Tibial artery (tissue), 4 donors: ENCODE measurements at regions not wholly inside any gene's neighbourhood (a gene's known extent, or its start where the extent isn't known, plus 50 kb on each side); places are given as distances from the start of the nearest gene placed in this dataset.
"Not testable (repeated sequence)": the region's sequence is repeated elsewhere in the genome, so short reads cannot be mapped to it uniquely, and the experiment has no call there.

Experiments
- DNase-seq, 2 donors: peaks; one replicate each; pipeline ENCODE4 v3.0.0-alpha.2; 2019
- H3K27ac ChIP-seq, 2 donors: fragments of 200-600 bp; sonication (generic) in 1 of 2; 1 replicate in 1 of 2; 2 replicates in 1 of 2; pipeline ENCODE4 v1.5.1; 2018 to 2019; ENCODE audit warnings: mild to moderate bottlenecking in 1 of 2
- H3K27me3 ChIP-seq, 2 donors: fragments of 200-600 bp; sonication (generic) in 1 of 2; one replicate each; pipeline versions ENCODE4 v1.5.1 to v1.6.0; 2016 to 2019
- H3K36me3 ChIP-seq, 3 donors: fragments of 200-600 bp; sonication (generic) in 2 of 3; one replicate each; pipeline ENCODE4 v1.5.1; 2016 to 2019; ENCODE audit warnings: mild to moderate bottlenecking in 2 of 3
- H3K4me1 ChIP-seq, 4 donors: fragments of 200-600 bp; sonication (generic) in 2 of 4; 1 replicate in 3 of 4; 2 replicates in 1 of 4; pipeline ENCODE4 v1.5.1; 2016 to 2019
- H3K4me3 ChIP-seq, 2 donors: fragments of 200-600 bp; sonication (generic) in 1 of 2; 1 replicate in 1 of 2; 2 replicates in 1 of 2; pipeline ENCODE4 v1.5.1; 2018 to 2019; ENCODE audit warnings: mild to moderate bottlenecking in 2 of 2
- H3K9me3 ChIP-seq, 3 donors: fragments of 200-600 bp; sonication (generic) in 1 of 3; one replicate each; pipeline ENCODE4 v1.5.1; 2016 to 2019
- intact Hi-C: fragments of 100-400 bp; cut with DNase I; formaldehyde crosslinking; loops from one replicate; pipeline ENCODE4 v1.15.0; 2023; ENCODE audit warnings: low total_unique reads

DNA sequence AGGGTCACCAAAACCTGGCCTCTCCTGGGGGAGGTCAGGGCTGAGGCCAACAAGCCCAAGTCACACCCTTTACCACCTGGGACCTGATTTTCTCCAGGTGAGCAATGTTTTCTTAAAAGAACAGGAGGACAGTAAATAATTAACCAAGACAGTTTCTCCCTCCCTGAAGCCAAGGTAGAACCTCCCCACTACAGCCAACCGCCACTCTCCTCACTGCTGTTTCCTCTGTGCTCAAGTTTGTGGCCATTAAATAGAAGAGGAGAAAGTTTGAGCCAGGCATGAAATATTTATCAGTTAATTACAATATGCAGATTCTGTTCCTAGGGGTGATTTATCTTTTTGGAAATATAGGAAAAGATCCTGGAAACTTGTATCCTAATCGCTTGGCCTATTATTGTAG, 150.6 kb upstream of the ANKRD20A1 start:
- H3K36me3 ChIP-seq, intact Hi-C loops: not testable (repeated sequence)

DNA sequence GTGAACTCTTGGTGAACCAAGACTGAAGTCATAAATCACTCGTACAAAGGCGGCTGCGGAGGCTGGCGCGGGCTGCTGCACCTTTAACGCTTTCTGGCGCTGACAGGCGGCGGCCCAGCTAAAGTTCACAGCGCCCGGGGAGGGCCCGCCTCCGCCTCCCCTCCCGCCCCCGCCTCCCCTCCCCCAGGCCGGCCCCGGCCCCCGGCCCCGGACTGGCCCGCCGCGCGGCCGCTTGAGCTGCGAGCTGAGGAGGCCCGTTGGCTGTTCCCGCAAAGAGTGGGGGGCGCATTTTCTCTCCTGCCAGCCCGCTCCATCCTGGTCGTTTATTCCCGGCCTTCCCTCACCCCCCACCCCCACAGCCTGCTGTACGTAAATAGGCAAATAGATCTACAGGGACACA, 147.3 kb upstream of the ANKRD20A1 start:
- DNase-seq, H3K4me3 ChIP-seq, H3K27me3 ChIP-seq, H3K27ac ChIP-seq, H3K36me3 ChIP-seq, H3K9me3 ChIP-seq, intact Hi-C loops, H3K4me1 ChIP-seq: not testable (repeated sequence)

More for the DNA sequence above, 150.6 kb upstream of the ANKRD20A1 start:
- not testable (repeated sequence) for H3K9me3 ChIP-seq, DNase-seq, H3K27me3 ChIP-seq, H3K4me3 ChIP-seq, H3K4me1 ChIP-seq, H3K27ac ChIP-seq

DNA sequence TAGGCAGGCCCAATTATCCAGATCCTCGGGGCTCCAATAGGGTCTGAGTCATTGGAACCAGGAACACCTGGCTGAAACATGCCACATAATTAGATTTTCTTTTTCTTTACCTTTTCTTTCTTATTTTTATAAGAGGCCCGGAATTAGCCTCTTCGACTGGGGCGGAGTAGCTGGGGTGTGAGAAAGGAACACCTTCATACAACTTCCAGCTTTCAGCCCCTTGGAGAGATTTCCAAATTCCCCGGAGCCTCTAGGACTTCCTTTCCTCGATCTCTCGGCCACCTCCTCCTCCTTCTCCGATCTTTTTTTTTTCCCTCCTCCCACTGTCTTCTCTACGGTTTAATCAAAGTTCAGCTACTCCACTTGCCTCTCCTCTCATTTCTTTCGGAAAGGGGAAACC, 146.8 kb upstream of the ANKRD20A1 start:
- H3K4me3 ChIP-seq, H3K9me3 ChIP-seq, intact Hi-C loops, H3K4me1 ChIP-seq, H3K27ac ChIP-seq, H3K27me3 ChIP-seq, H3K36me3 ChIP-seq: not testable (repeated sequence)
- DNase-seq, result peak; percentile 7 to 29

DNA sequence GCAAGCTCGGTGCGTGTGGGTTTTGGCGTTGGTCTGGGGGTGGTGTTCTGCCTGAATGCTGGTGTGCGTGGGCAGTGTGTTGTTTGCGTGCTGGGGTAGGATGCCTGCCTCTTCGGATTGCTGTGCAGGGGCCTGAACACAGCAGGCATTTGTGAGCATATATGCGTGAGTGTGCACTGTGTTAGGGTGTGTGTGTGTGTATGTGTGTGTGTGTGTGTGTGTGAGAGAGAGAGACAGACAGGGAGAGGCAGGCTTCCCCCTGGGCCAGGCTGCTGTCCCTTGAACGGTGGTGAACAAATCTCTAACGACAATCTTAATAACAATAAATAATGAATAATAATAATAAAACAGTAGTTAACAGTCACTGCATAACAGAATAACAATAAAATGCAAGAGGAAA, 145.8 kb upstream of the ANKRD20A1 start:
- intact Hi-C loops, H3K4me3 ChIP-seq, H3K27ac ChIP-seq, H3K4me1 ChIP-seq, H3K9me3 ChIP-seq, H3K36me3 ChIP-seq, H3K27me3 ChIP-seq, DNase-seq: not testable (repeated sequence)

DNA sequence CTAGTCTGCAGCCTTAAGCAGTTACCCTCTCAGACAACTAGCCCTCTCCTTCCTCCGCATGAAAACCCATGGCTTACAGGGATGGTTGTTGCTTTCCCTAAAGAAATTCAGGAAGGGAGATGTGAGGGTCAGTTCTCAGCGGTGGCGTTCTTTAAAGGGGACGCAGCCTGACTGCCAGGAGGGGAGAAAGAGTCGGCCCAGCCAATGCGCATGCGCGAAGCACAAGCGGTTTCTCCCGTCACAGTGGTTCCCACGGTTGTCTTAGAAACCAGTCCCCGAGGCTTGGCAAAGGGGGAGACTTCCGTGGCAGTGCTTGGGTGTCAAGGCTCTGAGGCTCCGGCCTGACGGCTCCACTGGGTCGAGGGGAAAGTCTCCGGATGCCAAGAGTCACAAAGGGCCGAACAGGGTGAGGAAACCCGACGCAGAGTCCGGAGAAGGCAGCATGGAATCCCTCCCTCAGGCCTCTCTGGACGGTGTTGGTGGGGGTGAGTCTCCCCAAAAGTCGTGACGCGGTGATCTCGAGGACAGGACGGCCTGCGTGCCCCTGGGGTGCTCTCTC, 140.8 kb upstream of the ANKRD20A1 start:
- peak; percentile 27 to 68 for DNase-seq
- H3K9me3 ChIP-seq, H3K4me1 ChIP-seq, H3K36me3 ChIP-seq, H3K27me3 ChIP-seq, intact Hi-C loops: not testable (repeated sequence)
- peak overlapping the region in 1 of 2 donors; percentile 12 for H3K4me3 ChIP-seq
- peak overlapping the region in 1 of 2 donors; percentile 49 for H3K27ac ChIP-seq

DNA sequence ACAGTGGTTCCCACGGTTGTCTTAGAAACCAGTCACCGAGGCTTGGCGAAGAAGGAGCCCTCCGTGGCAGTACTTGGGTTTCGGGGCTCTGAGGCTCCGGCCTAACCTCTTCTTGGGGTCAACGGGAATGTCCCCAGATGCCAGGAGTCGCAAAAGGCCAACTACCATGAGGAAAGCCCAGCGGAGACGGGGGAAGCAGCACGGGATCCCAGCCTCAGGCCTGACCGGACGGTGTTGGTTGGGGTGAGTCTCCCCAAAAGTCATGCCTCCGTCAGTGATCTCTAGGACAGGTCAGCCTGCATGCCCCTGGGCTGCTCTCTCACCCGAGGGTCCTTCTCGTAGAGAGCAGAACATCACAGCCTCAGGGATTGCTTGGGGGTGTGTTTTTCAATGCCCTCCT, 138.2 kb upstream of the ANKRD20A1 start:
- H3K9me3 ChIP-seq, intact Hi-C loops: not testable (repeated sequence)

DNA sequence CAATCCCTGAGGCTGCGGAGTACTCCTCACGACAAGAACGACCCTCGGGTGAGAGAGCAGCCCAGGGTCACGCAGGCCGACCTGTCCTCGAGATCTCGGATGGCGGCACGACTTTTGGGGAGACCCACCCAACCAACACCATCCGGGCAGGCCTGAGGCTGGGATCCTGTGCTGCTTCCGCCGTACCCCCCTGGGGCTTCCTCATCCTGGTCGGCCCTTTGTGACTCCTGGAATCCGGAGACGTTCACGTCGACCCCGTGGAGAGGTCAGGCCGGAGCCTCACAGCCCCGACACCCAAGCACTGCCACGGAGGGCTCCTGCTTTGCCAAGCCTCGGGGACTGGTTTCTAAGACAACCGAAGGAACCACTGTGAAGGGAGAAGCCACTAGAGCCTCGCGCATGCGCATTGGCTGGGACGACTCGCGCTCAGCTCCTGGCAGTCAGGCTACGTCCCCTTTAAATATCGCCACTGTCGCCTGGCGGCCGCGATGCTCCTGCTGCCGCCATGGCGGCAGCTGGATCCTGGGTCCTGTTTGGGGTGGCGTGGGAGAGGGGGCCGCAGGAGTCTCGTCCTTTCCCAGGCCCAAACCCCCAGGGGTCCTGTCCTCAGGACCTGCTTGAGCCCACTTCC, 136.2 kb upstream of the ANKRD20A1 start:
- intact Hi-C loops, H3K4me1 ChIP-seq, H3K27ac ChIP-seq, H3K9me3 ChIP-seq, H3K4me3 ChIP-seq, H3K27me3 ChIP-seq, H3K36me3 ChIP-seq, DNase-seq: not testable (repeated sequence)

More for the DNA sequence above, 138.2 kb upstream of the ANKRD20A1 start:
- H3K27me3 ChIP-seq, H3K36me3 ChIP-seq, H3K27ac ChIP-seq, H3K4me1 ChIP-seq, H3K4me3 ChIP-seq: not testable (repeated sequence)
- peak in 1 of 2 donors; percentile 64 for DNase-seq

DNA sequence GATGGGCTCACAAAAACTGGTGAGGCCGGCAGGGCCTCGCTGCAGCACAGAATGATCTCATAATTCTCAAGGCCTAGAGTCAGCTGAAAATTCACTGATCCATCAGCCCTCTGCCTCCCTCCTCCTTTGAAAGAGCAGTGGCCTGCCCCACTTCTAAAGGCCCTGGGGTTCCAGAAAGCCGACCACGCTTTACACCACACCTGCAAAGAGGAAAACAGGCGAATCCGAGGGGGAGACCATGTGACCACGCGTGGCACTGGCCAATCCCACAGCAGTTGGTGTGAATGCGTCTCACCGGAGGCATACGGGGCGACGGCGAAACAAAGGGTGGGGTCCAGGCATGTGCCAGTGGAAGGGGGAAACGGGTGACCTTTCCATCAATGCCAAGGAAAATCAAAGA, 135.5 kb upstream of the ANKRD20A1 start:
- H3K9me3 ChIP-seq, H3K27me3 ChIP-seq, H3K36me3 ChIP-seq, H3K4me1 ChIP-seq, intact Hi-C loops: not testable (repeated sequence)
- H3K27ac ChIP-seq, result peak overlapping the region; percentile 56 to 70
- H3K4me3 ChIP-seq, result peak overlapping the region; percentile 45 to 50
- DNase-seq, result peak; percentile 15 to 57

DNA sequence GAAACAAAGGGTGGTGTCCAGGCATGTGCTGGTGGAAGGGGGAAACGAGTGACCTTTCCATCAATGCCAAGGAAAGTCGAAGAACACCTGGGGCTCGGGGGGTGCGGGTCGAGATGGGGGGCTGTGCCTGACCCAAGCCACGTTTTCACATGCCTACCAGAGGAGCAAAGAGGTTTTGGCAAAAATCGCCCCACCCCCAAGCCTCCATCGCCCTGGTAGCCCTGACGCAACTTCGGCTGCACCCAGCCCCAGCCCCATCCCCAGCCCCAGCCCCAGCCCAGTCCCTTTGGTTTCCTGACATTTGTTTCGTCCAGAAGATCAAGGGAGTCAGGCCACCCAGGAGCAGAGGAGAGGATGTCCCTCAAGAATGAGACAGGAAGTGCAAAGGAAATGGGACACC, 133.8 kb upstream of the ANKRD20A1 start:
- H3K27me3 ChIP-seq, H3K36me3 ChIP-seq, H3K27ac ChIP-seq, intact Hi-C loops, H3K9me3 ChIP-seq, H3K4me1 ChIP-seq: not testable (repeated sequence)
- peak overlapping the region; percentile 41 to 46 for H3K4me3 ChIP-seq
- peak; percentile 18 to 76 for DNase-seq

DNA sequence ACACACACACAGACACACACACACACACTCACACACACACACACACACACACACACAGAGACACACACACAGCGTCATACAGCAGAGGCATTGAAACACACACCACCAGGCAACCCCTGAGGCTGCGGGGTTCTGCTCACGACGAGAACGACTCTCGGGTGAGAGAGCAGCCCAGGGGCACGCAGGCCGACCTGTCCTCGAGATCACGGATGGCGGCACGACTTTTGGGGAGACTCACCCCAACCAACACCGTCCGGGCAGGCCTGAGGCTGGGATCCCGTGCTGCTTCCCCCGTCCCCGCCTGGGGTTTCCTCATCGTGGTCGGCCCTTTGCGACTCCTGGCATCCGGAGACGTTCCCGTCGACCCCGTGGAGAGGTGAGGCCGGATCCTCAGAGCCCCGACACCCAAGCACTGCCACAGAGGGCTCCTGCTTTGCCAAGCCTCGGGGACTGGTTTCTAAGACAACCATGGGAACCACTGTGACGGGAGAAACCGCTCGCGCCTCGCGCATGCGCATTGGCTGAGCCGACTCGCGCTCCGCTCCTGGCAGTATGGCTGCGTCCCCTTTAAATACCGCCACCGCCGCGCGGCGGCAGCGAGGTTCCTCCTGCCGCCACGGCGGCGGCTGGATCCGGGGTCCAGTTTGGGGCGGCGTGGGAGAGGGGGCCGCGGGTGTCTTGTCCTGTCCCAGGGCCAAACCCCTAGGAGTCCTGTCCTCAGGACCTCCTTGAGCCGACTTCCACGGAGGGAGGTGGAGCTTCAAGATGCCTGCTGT, 132.3 kb upstream of the ANKRD20A1 start:
- intact Hi-C loops, H3K4me1 ChIP-seq, H3K36me3 ChIP-seq, H3K27me3 ChIP-seq, H3K9me3 ChIP-seq: not testable (repeated sequence)
- Histone ChIP-seq H3K27ac (peak overlapping the region; percentile 39 to 41), H3K4me3 (peak overlapping the region; percentile 45 to 53)
- DNase-seq, result peak; percentile 17 to 46

DNA sequence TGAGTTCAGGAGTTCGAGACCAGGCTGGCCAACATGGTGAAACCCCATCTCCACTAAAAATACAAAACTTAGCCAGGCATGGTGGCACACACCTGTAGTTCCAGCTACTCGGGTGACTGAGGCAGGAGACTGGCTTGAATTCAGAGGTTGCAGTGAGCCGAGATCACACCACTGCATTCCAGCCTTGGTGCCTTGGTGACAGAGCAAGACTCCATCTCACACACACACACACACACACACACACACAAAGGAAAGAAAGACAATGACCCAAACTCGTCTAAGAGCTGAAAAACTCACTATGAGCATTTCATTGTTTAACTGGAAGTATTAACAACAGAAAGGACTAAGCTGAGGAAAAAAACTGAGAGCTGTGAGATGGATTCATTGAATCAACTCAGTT, 95.6 kb upstream of the ANKRD20A1 start:
- intact Hi-C loops, DNase-seq, H3K9me3 ChIP-seq, H3K4me3 ChIP-seq, H3K27ac ChIP-seq, H3K4me1 ChIP-seq, H3K27me3 ChIP-seq, H3K36me3 ChIP-seq: not testable (repeated sequence)

DNA sequence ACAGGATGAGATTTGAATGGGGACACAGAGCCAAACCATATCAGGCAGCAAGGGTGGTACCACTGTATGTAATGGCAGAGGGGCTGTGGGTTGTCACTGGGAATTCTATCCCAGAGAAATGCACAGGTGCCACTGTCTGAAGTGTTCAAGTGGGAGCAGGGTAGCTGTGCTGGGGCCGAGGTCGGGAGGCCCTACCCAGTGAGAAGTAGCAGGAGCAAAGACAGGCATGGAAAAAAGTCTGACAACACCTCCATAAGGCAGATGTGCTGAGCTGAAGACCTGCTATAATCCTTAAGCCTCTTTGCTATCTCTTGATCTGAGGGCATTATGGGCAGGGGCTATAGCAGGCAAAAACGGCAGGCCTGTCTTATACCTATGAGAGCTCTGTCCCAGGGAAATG, 86.9 kb upstream of the ANKRD20A1 start:
- H3K36me3 ChIP-seq, H3K9me3 ChIP-seq, H3K27me3 ChIP-seq, H3K4me3 ChIP-seq, DNase-seq, H3K27ac ChIP-seq, H3K4me1 ChIP-seq, intact Hi-C loops: not testable (repeated sequence)

DNA sequence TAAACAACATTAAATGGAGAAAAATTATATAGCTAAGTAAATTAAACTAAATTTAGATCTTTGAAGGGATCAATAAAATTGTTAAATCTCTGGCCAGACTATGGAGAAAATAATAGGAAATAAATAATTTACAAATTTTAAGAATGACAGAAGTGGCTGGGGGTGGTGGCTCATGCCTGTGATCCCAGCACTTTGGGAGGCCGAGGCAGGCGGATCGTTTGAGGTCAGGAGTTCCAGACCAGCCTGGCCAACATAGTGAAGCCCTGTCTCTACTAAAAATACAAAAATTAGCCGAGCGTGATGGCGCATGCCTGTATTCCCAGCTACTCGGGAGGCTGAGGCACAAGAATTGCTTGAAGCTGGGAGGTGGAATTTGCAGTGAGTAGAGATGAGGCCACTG, 58.6 kb upstream of the ANKRD20A1 start:
- H3K9me3 ChIP-seq, H3K4me3 ChIP-seq, H3K36me3 ChIP-seq, H3K27ac ChIP-seq, H3K27me3 ChIP-seq, intact Hi-C loops, H3K4me1 ChIP-seq: not testable (repeated sequence)
- peak in 1 of 2 donors; percentile 38 for DNase-seq
